Cardiac fibroblast (primary cell): ENCODE measurements at regions not wholly inside any gene's neighbourhood (a gene's known extent, or its start where the extent isn't known, plus 50 kb on each side); places are given as distances from the start of the nearest gene placed in this dataset.

Experiments used
- DNase-seq, 2 donors: peaks; one replicate each; pipeline versions ENCODE4 v3.0.0 to v3.0.0-alpha.2; 2010; ENCODE audit warnings: low read depth in 2 of 2
- H3K4me3 ChIP-seq, 2 donors: replicated peaks in 1 of 2; 1 replicate in 1 of 2; 2 replicates in 1 of 2; pipeline ENCODE4 v1.5.1; 2011; ENCODE audit warnings: low read depth in 2 of 2, low read length in 2 of 2, mild to moderate bottlenecking in 2 of 2, moderate library complexity in 1 of 2
- CTCF ChIP-seq: IDR thresholded peaks from one replicate; pipeline ENCODE4 v1.5.1; 2011; ENCODE audit warnings: low read depth, mild to moderate bottlenecking, low read length, inconsistent platforms

DNA sequence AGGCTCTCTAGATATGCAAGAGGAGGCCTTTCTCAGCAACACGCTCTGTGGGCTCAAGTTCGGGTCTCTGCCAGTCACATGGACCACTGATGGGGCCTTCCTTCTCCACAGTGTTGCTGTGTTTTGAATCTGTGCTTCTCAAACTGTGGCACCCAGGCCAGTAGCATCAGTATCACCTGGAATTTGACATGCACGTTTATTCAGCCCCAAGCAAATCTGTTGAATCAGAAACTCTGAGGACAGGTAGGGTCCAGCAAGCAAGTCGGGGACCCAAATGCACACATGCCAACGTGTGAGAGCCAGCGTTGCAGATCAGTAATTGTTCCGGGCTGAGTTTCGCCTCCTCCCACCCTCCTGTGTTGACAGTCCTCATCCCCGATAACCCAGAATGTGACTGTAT lies 502.6 kb downstream of the IRX1 start:
- no peak for DNase-seq
- no peak for TF ChIP-seq CTCF

DNA sequence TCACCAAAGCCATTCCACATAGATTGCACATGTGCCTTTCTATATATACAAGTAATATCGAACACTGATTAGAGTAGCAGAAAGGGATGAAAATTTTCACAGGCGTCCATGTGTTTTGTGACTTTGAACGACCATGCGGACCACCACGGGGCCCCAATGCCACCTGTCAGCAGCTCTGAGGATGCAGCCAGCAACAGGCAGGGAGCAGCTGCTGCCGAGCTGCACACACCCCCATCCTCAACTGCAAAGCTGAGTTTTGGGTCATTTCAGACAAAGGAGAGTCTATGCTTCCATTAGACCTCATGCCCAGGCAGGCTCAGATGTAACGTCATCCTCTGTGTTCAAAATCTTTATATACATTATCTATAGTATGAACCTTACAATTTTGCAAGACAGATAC lies 503.8 kb downstream of the IRX1 start:
- no peak for DNase-seq
- no peak for TF ChIP-seq CTCF

More for the DNA sequence above, 502.6 kb downstream of the IRX1 start:
- H3K4me3 ChIP-seq, result no peak overlapping the region

DNA sequence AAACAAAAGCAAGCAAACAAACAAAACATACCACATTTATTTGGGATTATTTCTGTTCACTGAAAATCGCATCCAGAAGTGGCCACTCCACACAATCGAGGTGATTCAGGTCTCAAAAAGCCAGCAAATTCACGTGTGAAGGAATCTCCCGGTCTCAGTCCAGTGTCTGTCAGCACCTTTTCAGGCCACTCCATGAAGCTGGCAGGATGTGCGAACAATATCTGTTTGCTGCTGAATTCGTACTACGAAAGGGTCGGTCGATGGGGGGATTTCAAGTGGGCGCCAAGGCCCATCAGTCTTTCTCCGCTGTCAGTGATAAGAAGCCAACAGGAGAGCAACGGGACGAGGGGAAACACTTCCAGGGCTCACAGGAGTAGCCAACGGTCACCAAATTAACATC lies 505.1 kb downstream of the IRX1 start:
- no peak for TF ChIP-seq CTCF
- no peak for DNase-seq
- no peak overlapping the region for H3K4me3 ChIP-seq

More for the DNA sequence above, 503.8 kb downstream of the IRX1 start:
- no peak overlapping the region for H3K4me3 ChIP-seq

- no peak for DNase-seq
- H3K4me3 ChIP-seq, result no peak overlapping the region
- TF ChIP-seq CTCF, result no peak
Observed at GRCh38 chr5:4101189-4101588, 505.6 kb downstream of the IRX1 start.

DNA sequence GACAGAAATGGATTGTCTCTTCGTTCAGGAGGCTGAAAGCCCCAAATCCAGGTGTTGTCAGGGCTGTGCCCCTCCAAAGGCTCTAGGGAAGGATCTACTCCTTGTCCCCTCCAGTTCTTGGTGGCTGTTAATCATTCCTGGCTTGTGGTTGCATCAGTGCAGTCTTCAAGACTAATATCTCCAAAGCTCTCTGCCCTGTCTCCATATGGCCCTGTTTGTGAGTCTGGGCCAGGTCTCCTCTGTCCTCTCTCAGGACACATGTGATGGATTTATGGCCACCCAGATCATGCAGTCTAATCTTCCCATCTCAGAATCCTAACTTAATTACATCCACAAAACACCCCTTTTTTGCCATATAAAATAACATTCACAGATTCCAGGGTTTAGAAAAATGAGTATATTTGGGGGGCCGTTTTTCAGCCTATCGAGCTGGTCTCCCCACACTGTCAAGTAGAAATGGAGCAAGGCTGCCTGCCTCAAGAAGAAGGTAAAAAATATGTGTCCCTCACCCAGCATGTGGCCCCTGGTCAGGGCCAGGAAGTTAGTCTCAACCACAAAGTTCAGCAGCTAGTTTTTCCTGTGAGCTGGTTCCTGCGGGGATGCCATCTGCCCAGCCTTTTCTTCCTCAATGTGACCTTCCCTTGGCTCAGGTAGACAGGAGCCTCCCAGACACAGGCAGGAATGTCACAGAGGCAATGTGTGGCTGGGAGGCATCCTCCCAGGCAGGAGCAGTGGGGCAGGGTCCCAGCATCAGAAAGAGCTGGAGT lies 509.4 kb downstream of the IRX1 start:
- TF ChIP-seq CTCF, result no peak
- DNase-seq, result no peak
- no peak overlapping the region for H3K4me3 ChIP-seq

- no peak for DNase-seq
- H3K4me3 ChIP-seq, result no peak overlapping the region
- no peak for TF ChIP-seq CTCF
Observed at GRCh38 chr5:4108690-4109089, 513.1 kb downstream of the IRX1 start.

GRCh38 chr5:4113426-4113825 lies 517.8 kb downstream of the IRX1 start:
- no peak for TF ChIP-seq CTCF
- no peak for DNase-seq
- H3K4me3 ChIP-seq, result no peak overlapping the region
